HUES64 (cell line): ENCODE measurements at regions not wholly inside any gene's neighbourhood (a gene's known extent, or its start where the extent isn't known, plus 50 kb on each side); places are given as distances from the start of the nearest gene placed in this dataset.

Experiments
- H3K27ac ChIP-seq: 2 replicates; pipeline ENCODE4 v1.7.0; 2013; ENCODE audit warnings: low read depth, low read length, inconsistent platforms
- H3K27me3 ChIP-seq: 2 replicates; pipeline ENCODE4 v1.6.1; 2013; ENCODE audit warnings: mild to moderate bottlenecking, low read length; ENCODE audit not compliant: insufficient read depth
- H3K36me3 ChIP-seq: 2 replicates; pipeline ENCODE4 v1.6.1; 2013; ENCODE audit warnings: mild to moderate bottlenecking, low read length; ENCODE audit not compliant: insufficient read depth
- H3K4me1 ChIP-seq: 2 replicates; pipeline ENCODE4 v1.6.1; 2013; ENCODE audit warnings: mild to moderate bottlenecking, low read length, moderate library complexity; ENCODE audit not compliant: insufficient read depth
- H3K4me3 ChIP-seq: 2 replicates; pipeline ENCODE4 v1.5.1; 2013; ENCODE audit warnings: mild to moderate bottlenecking, low read length, moderate library complexity
- H3K9ac ChIP-seq: 2 replicates; pipeline ENCODE4 v1.6.1; 2013; ENCODE audit warnings: mild to moderate bottlenecking, low read depth, low read length
- H3K9me3 ChIP-seq: 2 replicates; pipeline ENCODE4 v1.6.1; 2013; ENCODE audit warnings: low read depth, low read length; ENCODE audit not compliant: insufficient read depth
- WGBS: fragments of 150-250, 120-280 bp; methylation state at CpG from one replicate; pipeline ENCODE4 v1.1.7; 2013; ENCODE audit warnings: missing lambda C conversion rate; 5-methylcytosine and 5-hydroxymethylcytosine counted together

- Histone ChIP-seq H3K4me1 (no peaks in the 10 kb centered on the region), H3K4me3 (no peak overlapping the region), H3K27ac (no peak overlapping the region), H3K27me3 (no peaks in the 10 kb centered on the region), H3K9ac (no peak overlapping the region), H3K36me3 (no peaks in the 10 kb centered on the region), H3K9me3 (no peaks in the 10 kb centered on the region)
- WGBS, result 93% methylated on average over 8 of the region's 8 CpGs
Measured at GRCh38 chr16:62391940-62392339, 355.7 kb upstream of the CDH8 start.

DNA sequence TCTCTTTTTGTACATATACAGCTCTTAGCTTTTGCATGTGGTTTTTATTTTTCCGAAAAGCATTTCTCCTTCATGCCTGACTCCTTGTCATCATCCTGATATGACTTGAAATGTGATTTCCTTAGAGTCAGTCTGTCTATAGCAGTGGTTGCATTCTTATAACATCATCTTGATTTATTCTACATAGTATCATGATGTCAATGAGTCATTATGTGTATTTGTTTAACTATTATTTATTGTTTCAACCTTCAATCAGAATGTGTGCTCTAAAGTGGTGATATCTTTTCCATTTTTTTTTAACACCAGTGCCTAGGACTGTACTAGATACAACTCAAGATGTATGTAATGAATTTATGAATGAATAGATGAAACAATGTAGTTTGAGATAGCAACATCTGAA, 354.9 kb upstream of the CDH8 start:
- Histone ChIP-seq H3K9ac (no peak overlapping the region), H3K27ac (no peak overlapping the region), H3K4me3 (no peak overlapping the region), H3K27me3 (no peaks in the 10 kb centered on the region), H3K9me3 (no peaks in the 10 kb centered on the region), H3K36me3 (no peaks in the 10 kb centered on the region), H3K4me1 (no peaks in the 10 kb centered on the region)
- WGBS, result no CpG with 5 or more reads among the region's 1 CpG

- Histone ChIP-seq H3K27ac (no peak overlapping the region), H3K4me1 (no peaks in the 10 kb centered on the region), H3K27me3 (no peaks in the 10 kb centered on the region), H3K36me3 (no peaks in the 10 kb centered on the region), H3K9ac (no peak overlapping the region), H3K4me3 (no peak overlapping the region), H3K9me3 (no peaks in the 10 kb centered on the region)
Measured at GRCh38 chr16:62390214-62390613, 354.0 kb upstream of the CDH8 start.

GRCh38 chr16:62386411-62386810, 350.2 kb upstream of the CDH8 start:
- no peak overlapping the region for H3K9ac ChIP-seq
- WGBS, result 95% methylated on average over 3 of the region's 5 CpGs

GRCh38 chr16:62383941-62384340, 347.7 kb upstream of the CDH8 start:
- Histone ChIP-seq H3K27me3 (no peaks in the 10 kb centered on the region), H3K4me3 (no peak overlapping the region), H3K9ac (no peak overlapping the region), H3K27ac (no peak overlapping the region), H3K4me1 (no peaks in the 10 kb centered on the region), H3K9me3 (no peaks in the 10 kb centered on the region), H3K36me3 (no peaks in the 10 kb centered on the region)
- WGBS, result 100% methylated on average over 1 of the region's 2 CpGs

More at GRCh38 chr16:62386411-62386810, 350.2 kb upstream of the CDH8 start:
- Histone ChIP-seq H3K4me1 (no peaks in the 10 kb centered on the region), H3K36me3 (no peaks in the 10 kb centered on the region), H3K9me3 (no peaks in the 10 kb centered on the region), H3K4me3 (no peak overlapping the region), H3K27ac (no peak overlapping the region), H3K27me3 (no peaks in the 10 kb centered on the region)

GRCh38 chr16:62370445-62370844, 334.2 kb upstream of the CDH8 start:
- H3K4me3 ChIP-seq, result no peak overlapping the region
- WGBS, result 100% methylated on average over 3 of the region's 3 CpGs

GRCh38 chr16:62363501-62363900, 327.3 kb upstream of the CDH8 start:
- Histone ChIP-seq H3K9me3 (no peaks in the 10 kb centered on the region), H3K36me3 (no peaks in the 10 kb centered on the region), H3K27ac (no peak overlapping the region), H3K27me3 (no peaks in the 10 kb centered on the region), H3K4me3 (no peak overlapping the region), H3K9ac (no peak overlapping the region), H3K4me1 (no peaks in the 10 kb centered on the region)
- 44% methylated on average over 2 of the region's 2 CpGs for WGBS

More at GRCh38 chr16:62370445-62370844, 334.2 kb upstream of the CDH8 start:
- H3K36me3 ChIP-seq, result no peaks in the 10 kb centered on the region
- no peak overlapping the region for H3K27ac ChIP-seq
- no peak overlapping the region for H3K9ac ChIP-seq
- no peaks in the 10 kb centered on the region for H3K27me3 ChIP-seq
- H3K4me1 ChIP-seq, result peaks cover 11% of the 10 kb centered on the region; the same call in 1 of the 2 replicates
- no peaks in the 10 kb centered on the region for H3K9me3 ChIP-seq

GRCh38 chr16:62353355-62353754, 317.1 kb upstream of the CDH8 start:
- H3K27ac ChIP-seq, result no peak overlapping the region
- no peaks in the 10 kb centered on the region for H3K36me3 ChIP-seq
- no peak overlapping the region for H3K9ac ChIP-seq
- H3K4me3 ChIP-seq, result no peak overlapping the region
- 95% methylated on average over 2 of the region's 2 CpGs for WGBS
- no peaks in the 10 kb centered on the region for H3K4me1 ChIP-seq
- no peaks in the 10 kb centered on the region for H3K27me3 ChIP-seq
- H3K9me3 ChIP-seq, result no peaks in the 10 kb centered on the region

GRCh38 chr16:62342216-62342615, 306.0 kb upstream of the CDH8 start:
- H3K9me3 ChIP-seq, result no peaks in the 10 kb centered on the region
- WGBS, result 94% methylated on average over 2 of the region's 2 CpGs

GRCh38 chr16:62335356-62335755, 299.1 kb upstream of the CDH8 start:
- no peak overlapping the region for H3K9ac ChIP-seq
- no peaks in the 10 kb centered on the region for H3K36me3 ChIP-seq
- no peaks in the 10 kb centered on the region for H3K9me3 ChIP-seq
- no peaks in the 10 kb centered on the region for H3K27me3 ChIP-seq
- H3K27ac ChIP-seq, result no peak overlapping the region
- H3K4me1 ChIP-seq, result no peaks in the 10 kb centered on the region
- no peak overlapping the region for H3K4me3 ChIP-seq

More at GRCh38 chr16:62342216-62342615, 306.0 kb upstream of the CDH8 start:
- no peaks in the 10 kb centered on the region for H3K4me1 ChIP-seq
- no peak overlapping the region for H3K4me3 ChIP-seq
- H3K9ac ChIP-seq, result no peak overlapping the region
- no peaks in the 10 kb centered on the region for H3K36me3 ChIP-seq
- no peaks in the 10 kb centered on the region for H3K27me3 ChIP-seq
- H3K27ac ChIP-seq, result no peak overlapping the region

GRCh38 chr16:62321606-62322005, 285.4 kb upstream of the CDH8 start:
- Histone ChIP-seq H3K36me3 (no peaks in the 10 kb centered on the region), H3K4me3 (no peak overlapping the region), H3K27ac (no peak overlapping the region), H3K9me3 (no peaks in the 10 kb centered on the region), H3K27me3 (no peaks in the 10 kb centered on the region), H3K9ac (no peak overlapping the region), H3K4me1 (no peaks in the 10 kb centered on the region)
- WGBS, result 86% methylated on average over 1 of the region's 2 CpGs

GRCh38 chr16:62298600-62298999, 262.4 kb upstream of the CDH8 start:
- H3K36me3 ChIP-seq, result no peaks in the 10 kb centered on the region
- H3K4me3 ChIP-seq, result no peak overlapping the region
- H3K4me1 ChIP-seq, result no peaks in the 10 kb centered on the region
- no peak overlapping the region for H3K27ac ChIP-seq
- no peaks in the 10 kb centered on the region for H3K27me3 ChIP-seq
- H3K9ac ChIP-seq, result no peak overlapping the region
- no peaks in the 10 kb centered on the region for H3K9me3 ChIP-seq
- 93% methylated on average over 11 of the region's 11 CpGs for WGBS
